Adipocyte (in vitro differentiated cells): ENCODE measurements at regions not wholly inside any gene's neighbourhood (a gene's known extent, or its start where the extent isn't known, plus 50 kb on each side); places are given as distances from the start of the nearest gene placed in this dataset.

Experiments used
- DNase-seq: peaks from one replicate; pipeline ENCODE4 v3.0.0-alpha.2; 2015; ENCODE audit warnings: low read depth
- H3K27me3 ChIP-seq: replicated peaks from 2 replicates; pipeline ENCODE4 v1.7.0; 2013; ENCODE audit warnings: mild to moderate bottlenecking, low read length, moderate library complexity; ENCODE audit not compliant: control insufficient read depth, insufficient read depth
- H3K36me3 ChIP-seq: 2 replicates; pipeline ENCODE4 v1.7.0; 2013; ENCODE audit warnings: low read length, mild to moderate bottlenecking, moderate library complexity; ENCODE audit not compliant: control insufficient read depth, insufficient read depth, severe bottlenecking
- H3K4me1 ChIP-seq: 2 replicates; pipeline ENCODE4 v1.7.0; 2013; ENCODE audit warnings: mild to moderate bottlenecking, low read length, moderate library complexity; ENCODE audit not compliant: control insufficient read depth, insufficient read depth
- H3K4me3 ChIP-seq: 2 replicates; pipeline ENCODE4 v1.7.0; 2013; ENCODE audit warnings: mild to moderate bottlenecking, low read length, moderate library complexity
- H3K9ac ChIP-seq: 2 replicates; pipeline ENCODE4 v1.7.0; 2013; ENCODE audit warnings: mild to moderate bottlenecking, low read length, moderate library complexity
- H3K9me3 ChIP-seq: 2 replicates; pipeline ENCODE4 v1.7.0; 2013; ENCODE audit warnings: mild to moderate bottlenecking, low read length, moderate library complexity; ENCODE audit not compliant: control insufficient read depth

DNA sequence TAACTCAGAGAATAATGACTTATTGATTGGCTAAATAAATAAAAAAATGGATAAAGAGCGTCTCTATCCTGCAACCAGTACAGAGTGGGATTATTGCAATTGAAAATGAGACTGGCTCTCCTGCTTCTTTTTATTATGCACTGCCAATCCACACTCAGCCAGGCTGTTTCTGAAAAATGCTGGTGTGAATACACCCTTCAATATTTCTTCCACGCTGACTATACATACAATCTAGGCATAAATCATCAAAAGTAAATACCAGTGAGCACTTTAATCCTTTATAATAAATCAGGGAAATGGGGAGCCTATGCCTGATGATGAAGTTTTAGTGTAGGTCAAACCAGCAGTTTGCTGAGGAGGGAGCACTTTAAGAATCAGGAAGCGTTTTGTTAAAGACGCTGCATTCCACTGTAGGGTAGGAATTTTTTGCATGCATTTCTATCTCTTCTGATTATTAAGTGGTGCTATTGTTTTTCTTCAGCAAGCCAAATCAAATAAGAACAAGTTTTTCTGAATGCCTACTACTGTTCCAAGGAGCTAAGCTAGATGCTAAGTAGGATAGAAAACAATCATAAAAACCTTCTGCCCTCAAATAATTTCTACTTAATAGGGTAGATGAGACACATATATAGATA lies 781.5 kb downstream of the TBL1XR1 start:
- no peaks in the 10 kb centered on the region for H3K36me3 ChIP-seq
- no peak overlapping the region for H3K4me3 ChIP-seq
- no peaks in the 10 kb centered on the region for H3K4me1 ChIP-seq
- no peaks in the 10 kb centered on the region for H3K27me3 ChIP-seq
- H3K9me3 ChIP-seq: no peaks in the 10 kb centered on the region
- DNase-seq: no peak
- no peak overlapping the region for H3K9ac ChIP-seq

DNA sequence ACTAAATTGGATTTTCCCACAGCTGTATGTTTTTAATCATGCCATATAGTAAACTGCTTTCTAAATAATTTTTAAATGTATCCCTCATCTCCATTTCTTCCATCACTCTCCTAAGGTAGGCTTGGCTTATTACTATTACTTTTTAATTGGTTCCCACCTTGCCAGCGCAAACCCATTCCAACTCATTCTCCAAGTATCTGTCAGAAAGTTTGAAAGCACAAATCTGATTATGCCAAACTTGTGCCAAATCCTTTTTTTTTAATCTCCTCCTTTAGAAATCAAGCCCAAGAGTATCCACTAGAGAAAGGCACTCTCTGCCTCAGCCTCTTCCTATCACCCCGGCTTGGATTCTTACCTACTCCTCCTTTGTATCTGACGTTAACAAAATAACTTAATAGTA lies 784.5 kb downstream of the TBL1XR1 start:
- Histone ChIP-seq H3K9ac (no peak overlapping the region), H3K27me3 (no peaks in the 10 kb centered on the region), H3K36me3 (no peaks in the 10 kb centered on the region), H3K4me1 (no peaks in the 10 kb centered on the region), H3K9me3 (no peaks in the 10 kb centered on the region), H3K4me3 (no peak overlapping the region)
- no peak for DNase-seq

DNA sequence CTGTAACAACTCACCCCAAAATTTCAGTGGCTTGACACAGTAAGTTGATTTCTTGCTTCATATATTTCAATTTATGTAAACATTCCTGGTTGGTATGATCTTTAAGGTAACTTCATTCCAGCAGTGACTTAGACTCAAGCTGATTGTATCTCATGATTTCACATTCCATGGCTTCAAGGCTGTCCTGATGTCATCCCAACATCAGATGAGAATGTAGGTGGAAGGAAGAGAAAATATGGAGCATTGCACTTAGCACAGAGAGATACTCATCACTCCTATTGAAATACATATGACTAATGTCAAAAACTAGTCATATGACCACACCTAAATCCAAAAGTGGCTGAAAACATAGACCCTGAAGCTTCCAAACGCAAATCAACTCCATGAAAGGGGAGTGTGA lies 793.8 kb downstream of the TBL1XR1 start:
- Histone ChIP-seq H3K4me1 (no peaks in the 10 kb centered on the region), H3K9me3 (no peaks in the 10 kb centered on the region), H3K9ac (no peak overlapping the region), H3K4me3 (no peak overlapping the region), H3K27me3 (no peaks in the 10 kb centered on the region), H3K36me3 (no peaks in the 10 kb centered on the region)
- DNase-seq: no peak

DNA sequence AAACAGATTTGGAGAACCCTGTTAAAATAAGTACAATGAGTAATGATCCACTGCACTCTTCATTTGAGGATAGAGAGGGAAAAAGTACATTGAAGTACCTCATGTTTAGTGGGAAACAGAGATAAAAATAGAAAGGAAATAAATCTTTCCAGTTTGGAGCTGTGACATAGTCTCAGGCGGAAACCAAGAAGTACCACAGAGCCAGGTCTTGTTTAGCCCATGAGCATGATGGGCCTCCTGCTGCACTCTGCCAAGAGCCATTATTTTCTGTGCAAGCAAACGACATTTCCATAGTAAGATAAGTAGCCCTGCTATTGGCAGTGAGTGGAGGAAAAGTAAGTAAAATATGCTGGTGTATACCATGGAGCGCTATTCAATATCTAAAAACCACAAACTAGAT lies 796.1 kb downstream of the TBL1XR1 start:
- no peak for DNase-seq
- no peaks in the 10 kb centered on the region for H3K27me3 ChIP-seq
- no peak overlapping the region for H3K9ac ChIP-seq
- no peaks in the 10 kb centered on the region for H3K9me3 ChIP-seq
- no peaks in the 10 kb centered on the region for H3K36me3 ChIP-seq
- no peak overlapping the region for H3K4me3 ChIP-seq
- no peaks in the 10 kb centered on the region for H3K4me1 ChIP-seq

DNA sequence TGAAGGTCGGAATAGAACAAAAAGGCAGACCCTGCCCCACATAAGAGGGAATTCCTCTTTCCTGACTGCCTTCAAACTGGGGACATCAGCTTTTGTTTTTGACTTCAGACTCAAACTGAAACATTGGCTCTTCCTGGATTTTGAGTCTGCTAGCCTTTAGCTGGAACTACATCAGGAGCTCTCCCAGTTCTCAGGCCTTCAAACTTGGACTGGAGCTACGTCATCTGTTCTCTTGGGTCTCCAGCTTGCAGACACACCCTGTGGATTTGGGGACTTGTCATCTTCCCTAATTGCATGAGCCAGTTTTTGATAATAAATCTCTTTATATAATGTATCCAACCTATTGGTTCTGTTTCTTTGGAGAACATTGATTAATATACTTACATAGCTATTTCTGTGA lies 798.1 kb downstream of the TBL1XR1 start:
- H3K4me1 ChIP-seq: no peaks in the 10 kb centered on the region
- DNase-seq: no peak
- no peaks in the 10 kb centered on the region for H3K27me3 ChIP-seq
- no peak overlapping the region for H3K4me3 ChIP-seq
- no peaks in the 10 kb centered on the region for H3K9me3 ChIP-seq
- no peak overlapping the region for H3K9ac ChIP-seq
- H3K36me3 ChIP-seq: no peaks in the 10 kb centered on the region

DNA sequence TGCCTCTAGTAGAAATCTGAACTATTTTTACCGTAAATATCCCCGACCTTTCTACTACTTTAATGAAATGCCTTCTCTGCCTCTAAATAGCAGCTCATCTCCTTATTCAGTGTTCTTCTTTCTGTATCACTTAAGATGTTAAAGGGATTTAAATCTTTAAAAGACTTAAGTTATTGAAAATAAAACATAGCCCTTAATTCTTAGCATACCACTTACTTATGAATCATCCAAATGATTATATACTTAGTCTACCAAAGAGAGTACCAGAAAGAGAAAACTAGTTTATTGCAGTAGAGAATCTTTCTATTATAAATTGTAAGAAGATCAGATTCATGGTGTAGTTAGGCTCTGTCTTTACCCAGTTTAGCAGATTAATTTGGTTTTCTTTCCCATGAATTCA lies 802.0 kb downstream of the TBL1XR1 start:
- peak; percentile 25 for DNase-seq
- H3K9me3 ChIP-seq: peaks cover 4% of the 10 kb centered on the region
- H3K9ac ChIP-seq: no peak overlapping the region
- no peaks in the 10 kb centered on the region for H3K36me3 ChIP-seq
- H3K4me1 ChIP-seq: no peaks in the 10 kb centered on the region
- H3K4me3 ChIP-seq: no peak overlapping the region
- H3K27me3 ChIP-seq: no peaks in the 10 kb centered on the region

DNA sequence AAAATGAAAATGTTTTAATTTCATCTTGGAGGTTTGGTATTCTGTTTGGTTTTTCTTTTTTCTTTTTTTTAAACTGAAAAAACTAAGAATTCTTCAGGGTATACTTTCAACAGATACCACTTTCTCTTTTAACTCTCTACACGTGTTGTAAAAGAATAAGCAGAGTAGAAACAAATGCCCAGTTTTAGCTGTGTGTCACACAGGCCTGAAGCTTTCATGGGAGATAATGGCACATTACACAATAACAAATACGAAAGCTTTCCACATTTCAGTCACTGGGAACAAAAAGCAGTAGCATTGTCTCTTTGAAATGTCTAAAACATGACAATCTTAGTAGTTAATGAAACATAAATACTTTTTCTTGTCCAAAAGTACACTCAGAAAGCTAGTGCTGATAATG lies 818.5 kb downstream of the TBL1XR1 start:
- Histone ChIP-seq H3K9me3 (no peaks in the 10 kb centered on the region), H3K4me1 (no peaks in the 10 kb centered on the region), H3K9ac (no peak overlapping the region), H3K27me3 (no peaks in the 10 kb centered on the region), H3K4me3 (no peak overlapping the region), H3K36me3 (no peaks in the 10 kb centered on the region)
- no peak for DNase-seq

DNA sequence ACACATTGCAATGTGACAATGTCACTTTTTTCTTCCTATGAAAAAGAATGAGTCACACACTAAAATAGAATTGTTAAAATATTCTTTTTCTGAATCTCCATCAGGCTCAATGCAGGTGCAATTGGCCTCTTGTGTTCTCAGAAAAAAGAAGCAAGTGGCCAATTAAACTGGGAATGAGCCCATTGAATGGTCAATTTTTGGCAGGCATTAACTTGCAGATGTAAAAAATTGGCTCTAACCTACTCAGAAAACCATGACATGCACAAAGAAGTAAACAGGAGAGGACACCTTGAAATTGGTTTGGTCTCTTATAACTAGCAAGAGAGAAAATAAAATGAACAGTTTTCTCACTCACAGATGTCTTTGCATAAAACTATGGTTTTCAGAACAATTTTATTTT lies 820.8 kb downstream of the TBL1XR1 start:
- peaks cover 9% of the 10 kb centered on the region for H3K9me3 ChIP-seq
- H3K9ac ChIP-seq: no peak overlapping the region
- H3K36me3 ChIP-seq: no peaks in the 10 kb centered on the region
- H3K4me3 ChIP-seq: no peak overlapping the region
- DNase-seq: no peak
- no peaks in the 10 kb centered on the region for H3K27me3 ChIP-seq
- no peaks in the 10 kb centered on the region for H3K4me1 ChIP-seq

DNA sequence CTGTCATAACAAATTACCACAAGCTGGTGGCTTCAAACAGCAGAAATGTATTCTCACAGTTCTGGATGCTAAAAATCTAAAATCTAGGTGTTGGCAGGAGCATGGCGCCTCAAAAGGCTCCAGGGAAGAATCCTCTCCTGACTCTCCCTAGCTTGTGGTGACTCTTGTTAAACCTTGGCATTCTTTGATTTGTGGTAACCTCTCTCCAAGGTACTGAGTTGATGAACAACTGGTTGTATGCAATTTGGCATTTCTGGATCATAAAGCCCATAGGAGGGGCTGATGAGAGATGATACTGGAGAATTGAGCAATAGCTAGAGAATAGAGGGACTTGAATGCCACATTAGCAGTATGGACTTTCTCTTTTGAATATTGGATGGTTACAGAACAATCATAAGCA lies 821.8 kb downstream of the TBL1XR1 start:
- H3K4me3 ChIP-seq: no peak overlapping the region

DNA sequence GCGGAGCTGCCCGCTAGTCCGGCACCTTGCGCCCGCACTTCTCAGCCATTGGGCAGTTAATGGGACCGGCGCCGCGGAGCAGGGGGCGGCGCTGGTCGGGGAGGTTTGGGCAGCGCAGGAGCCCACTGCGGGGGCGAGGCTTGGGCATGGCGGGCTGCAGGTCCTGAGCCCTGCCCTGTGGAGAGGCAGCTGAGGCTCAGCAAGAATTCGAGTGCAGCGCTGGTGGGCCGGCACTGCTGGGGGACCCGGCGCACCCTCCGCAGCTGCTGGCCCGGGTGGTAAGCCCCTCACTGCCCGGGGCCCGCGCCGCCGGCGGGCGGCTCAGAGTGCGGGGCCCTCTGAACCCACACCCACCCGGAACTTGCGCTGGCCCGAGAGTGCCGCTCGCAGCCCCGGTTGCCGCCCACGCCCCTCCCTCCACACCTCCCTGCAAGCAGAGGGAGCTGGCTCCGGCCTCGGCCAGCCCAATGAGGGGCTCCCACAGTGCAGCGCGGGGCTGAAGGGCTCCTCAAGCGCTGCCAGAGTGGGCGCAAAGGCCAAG lies 835.0 kb downstream of the TBL1XR1 start:
- H3K4me1 ChIP-seq: no peaks in the 10 kb centered on the region

More for the DNA sequence above, 821.8 kb downstream of the TBL1XR1 start:
- H3K9me3 ChIP-seq: peaks cover 9% of the 10 kb centered on the region
- H3K4me1 ChIP-seq: no peaks in the 10 kb centered on the region
- no peak overlapping the region for H3K9ac ChIP-seq
- no peaks in the 10 kb centered on the region for H3K27me3 ChIP-seq
- H3K36me3 ChIP-seq: no peaks in the 10 kb centered on the region
- DNase-seq: no peak

DNA sequence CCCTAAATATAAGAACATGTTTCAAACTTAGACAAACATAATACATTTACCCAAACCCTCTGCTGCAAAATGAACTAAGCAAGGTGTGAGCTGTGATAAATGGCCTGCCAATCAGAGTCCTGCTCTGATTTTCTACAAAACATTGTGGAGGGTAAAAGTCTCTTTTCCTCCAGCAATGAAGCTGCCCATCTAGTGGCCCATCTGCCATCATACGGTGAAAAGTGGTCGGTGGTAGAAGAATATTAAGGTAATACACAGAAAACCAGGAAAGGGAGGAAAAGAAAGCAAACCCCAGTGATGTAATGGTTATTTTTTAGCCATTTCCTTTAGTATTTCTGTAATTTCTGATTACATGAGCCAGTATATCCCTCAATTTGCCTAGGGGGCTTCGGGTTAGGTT lies 838.1 kb downstream of the TBL1XR1 start:
- no peak for DNase-seq
- Histone ChIP-seq H3K36me3 (no peaks in the 10 kb centered on the region), H3K9ac (no peak overlapping the region), H3K4me1 (no peaks in the 10 kb centered on the region), H3K4me3 (no peak overlapping the region), H3K9me3 (no peaks in the 10 kb centered on the region), H3K27me3 (no peaks in the 10 kb centered on the region)

More for the DNA sequence above, 835.0 kb downstream of the TBL1XR1 start:
- H3K4me3 ChIP-seq: no peak overlapping the region
- H3K9ac ChIP-seq: no peak overlapping the region
- no peak for DNase-seq
- H3K36me3 ChIP-seq: no peaks in the 10 kb centered on the region
- no peaks in the 10 kb centered on the region for H3K9me3 ChIP-seq
- H3K27me3 ChIP-seq: no peaks in the 10 kb centered on the region

DNA sequence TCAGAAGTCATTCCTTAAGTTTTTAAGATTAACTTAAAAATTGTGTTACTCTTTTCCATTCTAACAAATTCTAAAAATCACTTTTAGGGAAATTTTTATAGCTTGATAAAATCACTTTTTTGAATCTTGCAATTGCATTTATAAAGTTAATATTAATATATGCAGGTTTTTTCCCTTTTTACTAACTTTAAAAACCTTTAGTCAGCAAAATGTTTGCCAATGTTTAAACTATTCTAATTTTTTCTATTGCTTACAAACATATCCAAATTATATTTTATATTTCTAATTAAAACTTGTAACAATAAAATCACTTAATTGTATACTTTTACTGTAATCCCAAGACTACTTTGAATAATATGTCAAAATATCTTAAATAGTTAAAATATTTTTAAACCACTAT lies 839.4 kb downstream of the TBL1XR1 start:
- no peak for DNase-seq
- no peaks in the 10 kb centered on the region for H3K27me3 ChIP-seq
- H3K4me3 ChIP-seq: no peak overlapping the region
- no peaks in the 10 kb centered on the region for H3K9me3 ChIP-seq
- H3K9ac ChIP-seq: no peak overlapping the region
- H3K4me1 ChIP-seq: peaks cover 3% of the 10 kb centered on the region
- H3K36me3 ChIP-seq: no peaks in the 10 kb centered on the region
